Rectal smooth muscle tissue (tissue), 1 donor: ENCODE measurements at regions not wholly inside any gene's neighbourhood (a gene's known extent, or its start where the extent isn't known, plus 50 kb on each side); places are given as distances from the start of the nearest gene placed in this dataset.
"Not testable (repeated sequence)": the region's sequence is repeated elsewhere in the genome, so short reads cannot be mapped to it uniquely, and the experiment has no call there.

Source experiments
- H3K27ac ChIP-seq: one replicate; pipeline ENCODE4 v1.7.0; 2013; ENCODE audit warnings: low read depth, low read length, inconsistent platforms
- H3K27me3 ChIP-seq: one replicate; pipeline ENCODE4 v1.7.0; 2013; ENCODE audit warnings: low read length; ENCODE audit not compliant: control insufficient read depth, insufficient read depth
- H3K36me3 ChIP-seq: one replicate; pipeline ENCODE4 v1.7.0; 2013; ENCODE audit warnings: low read length; ENCODE audit not compliant: control insufficient read depth, insufficient read depth
- H3K4me1 ChIP-seq: one replicate; pipeline ENCODE4 v1.7.0; 2013; ENCODE audit warnings: low read length; ENCODE audit not compliant: control insufficient read depth, insufficient read depth
- H3K4me3 ChIP-seq: one replicate; pipeline ENCODE4 v1.7.0; 2013; ENCODE audit warnings: low read length
- H3K9ac ChIP-seq: one replicate; pipeline ENCODE4 v1.7.0; 2013; ENCODE audit warnings: low read length

GRCh38 chr2:873027-873426, 77.6 kb upstream of the SNTG2 start:
- Histone ChIP-seq H3K36me3 (no peaks in the 10 kb centered on the region), H3K4me1 (no peaks in the 10 kb centered on the region), H3K27ac (no peak overlapping the region), H3K9ac (no peak overlapping the region), H3K27me3 (no peaks in the 10 kb centered on the region), H3K4me3 (no peak overlapping the region)

GRCh38 chr2:871926-872680, 78.5 kb upstream of the SNTG2 start:
- Histone ChIP-seq H3K4me3 (no peak overlapping the region), H3K27me3 (no peaks in the 10 kb centered on the region), H3K4me1 (no peaks in the 10 kb centered on the region), H3K9ac (no peak overlapping the region), H3K36me3 (no peaks in the 10 kb centered on the region), H3K27ac (no peak overlapping the region)

- Histone ChIP-seq H3K4me3 (no peak overlapping the region), H3K36me3 (no peaks in the 10 kb centered on the region), H3K27ac (no peak overlapping the region), H3K9ac (no peak overlapping the region), H3K27me3 (no peaks in the 10 kb centered on the region), H3K4me1 (no peaks in the 10 kb centered on the region)
Observed at GRCh38 chr2:871175-871727, 79.4 kb upstream of the SNTG2 start.

GRCh38 chr2:870426-870825, 80.2 kb upstream of the SNTG2 start:
- H3K4me3 ChIP-seq, result no peak overlapping the region
- H3K27me3 ChIP-seq, result no peaks in the 10 kb centered on the region
- no peaks in the 10 kb centered on the region for H3K4me1 ChIP-seq
- H3K36me3 ChIP-seq, result no peaks in the 10 kb centered on the region
- H3K27ac ChIP-seq, result no peak overlapping the region
- H3K9ac ChIP-seq, result no peak overlapping the region

- no peak overlapping the region for H3K9ac ChIP-seq
- no peaks in the 10 kb centered on the region for H3K4me1 ChIP-seq
- no peak overlapping the region for H3K4me3 ChIP-seq
- no peak overlapping the region for H3K27ac ChIP-seq
- H3K27me3 ChIP-seq, result no peaks in the 10 kb centered on the region
- no peaks in the 10 kb centered on the region for H3K36me3 ChIP-seq
Observed at GRCh38 chr2:869894-870293, 80.8 kb upstream of the SNTG2 start.

- Histone ChIP-seq H3K4me1 (no peaks in the 10 kb centered on the region), H3K27me3 (no peaks in the 10 kb centered on the region), H3K36me3 (no peaks in the 10 kb centered on the region), H3K9ac (no peak overlapping the region), H3K27ac (no peak overlapping the region), H3K4me3 (no peak overlapping the region)
Observed at GRCh38 chr2:869357-869871, 81.2 kb upstream of the SNTG2 start.

GRCh38 chr2:868857-869256, 81.8 kb upstream of the SNTG2 start:
- H3K4me1 ChIP-seq, H3K9ac ChIP-seq, H3K27ac ChIP-seq, H3K27me3 ChIP-seq, H3K36me3 ChIP-seq, H3K4me3 ChIP-seq: not testable (repeated sequence)

- Histone ChIP-seq H3K36me3 (no peaks in the 10 kb centered on the region), H3K4me3 (no peak overlapping the region), H3K4me1 (no peaks in the 10 kb centered on the region), H3K9ac (no peak overlapping the region), H3K27ac (no peak overlapping the region), H3K27me3 (no peaks in the 10 kb centered on the region)
Observed at GRCh38 chr2:867296-867695, 83.4 kb upstream of the SNTG2 start.

GRCh38 chr2:866887-867286, 83.8 kb upstream of the SNTG2 start:
- H3K4me3 ChIP-seq, result no peak overlapping the region
- H3K27me3 ChIP-seq, result no peaks in the 10 kb centered on the region
- H3K4me1 ChIP-seq, result no peaks in the 10 kb centered on the region
- no peak overlapping the region for H3K9ac ChIP-seq
- no peaks in the 10 kb centered on the region for H3K36me3 ChIP-seq
- H3K27ac ChIP-seq, result no peak overlapping the region

GRCh38 chr2:866009-866680, 84.5 kb upstream of the SNTG2 start:
- Histone ChIP-seq H3K27ac (no peak overlapping the region), H3K9ac (no peak overlapping the region), H3K4me1 (no peaks in the 10 kb centered on the region), H3K4me3 (no peak overlapping the region), H3K27me3 (no peaks in the 10 kb centered on the region), H3K36me3 (no peaks in the 10 kb centered on the region)

- Histone ChIP-seq H3K27ac (no peak overlapping the region), H3K27me3 (no peaks in the 10 kb centered on the region), H3K4me1 (no peaks in the 10 kb centered on the region), H3K9ac (no peak overlapping the region), H3K36me3 (no peaks in the 10 kb centered on the region), H3K4me3 (no peak overlapping the region)
Observed at GRCh38 chr2:864501-865106, 86.0 kb upstream of the SNTG2 start.

GRCh38 chr2:863732-864450, 86.8 kb upstream of the SNTG2 start:
- Histone ChIP-seq H3K9ac (no peak overlapping the region), H3K4me3 (no peak overlapping the region), H3K36me3 (no peaks in the 10 kb centered on the region), H3K4me1 (no peaks in the 10 kb centered on the region), H3K27ac (no peak overlapping the region), H3K27me3 (no peaks in the 10 kb centered on the region)
